ENCODE measurements at regions not wholly inside any gene's neighbourhood (a gene's known extent, or its start where the extent isn't known, plus 50 kb on each side); places are given as distances from the start of the nearest gene placed in this dataset.

DNA sequence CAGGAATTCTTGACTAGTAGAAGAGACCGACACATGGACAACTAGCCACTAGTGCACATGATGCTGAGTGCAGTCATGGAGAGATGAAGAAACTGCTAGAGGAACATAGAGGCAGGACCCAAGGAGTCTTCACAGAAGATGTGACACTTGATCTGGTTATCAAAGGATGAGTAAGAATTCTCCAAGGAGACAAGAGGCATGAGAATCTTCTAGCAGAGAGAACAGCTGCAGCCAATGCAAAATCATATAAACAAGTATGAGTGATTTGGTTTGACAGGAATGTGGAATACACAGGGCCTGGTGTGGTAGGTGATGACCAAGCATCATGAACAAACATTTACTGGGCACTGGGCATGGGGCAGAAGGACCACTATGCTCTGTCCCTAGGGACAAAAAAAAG is 140.9 kb upstream of the CTTNBP2NL start:
- intact Hi-C loops (cut with micrococcal nuclease) = no loop called here
- DNase-seq (no peak), ATAC-seq (no peak)

DNA sequence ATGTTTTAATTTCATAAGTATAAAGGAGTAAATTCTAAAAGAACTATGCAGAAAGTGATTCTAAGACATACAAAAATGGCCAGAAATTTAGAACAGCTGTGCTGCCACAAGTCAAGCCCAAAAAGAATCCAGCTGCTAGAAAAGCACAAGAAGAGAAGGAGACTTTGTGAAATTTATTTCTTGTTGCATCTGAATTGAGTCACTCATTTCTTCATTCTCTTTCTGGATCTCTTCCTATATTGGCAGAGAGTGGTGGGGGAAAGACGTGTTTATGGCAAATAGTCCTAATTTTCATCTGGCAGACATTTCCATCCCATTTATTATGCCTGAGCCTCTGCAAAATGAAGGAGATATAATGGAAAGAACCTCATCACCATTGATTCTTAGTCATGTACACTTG is 139.6 kb upstream of the CTTNBP2NL start:
- intact Hi-C loops (cut with micrococcal nuclease) = no loop called here
- DNase-seq = no peak
- peak; percentile 71 for ATAC-seq

DNA sequence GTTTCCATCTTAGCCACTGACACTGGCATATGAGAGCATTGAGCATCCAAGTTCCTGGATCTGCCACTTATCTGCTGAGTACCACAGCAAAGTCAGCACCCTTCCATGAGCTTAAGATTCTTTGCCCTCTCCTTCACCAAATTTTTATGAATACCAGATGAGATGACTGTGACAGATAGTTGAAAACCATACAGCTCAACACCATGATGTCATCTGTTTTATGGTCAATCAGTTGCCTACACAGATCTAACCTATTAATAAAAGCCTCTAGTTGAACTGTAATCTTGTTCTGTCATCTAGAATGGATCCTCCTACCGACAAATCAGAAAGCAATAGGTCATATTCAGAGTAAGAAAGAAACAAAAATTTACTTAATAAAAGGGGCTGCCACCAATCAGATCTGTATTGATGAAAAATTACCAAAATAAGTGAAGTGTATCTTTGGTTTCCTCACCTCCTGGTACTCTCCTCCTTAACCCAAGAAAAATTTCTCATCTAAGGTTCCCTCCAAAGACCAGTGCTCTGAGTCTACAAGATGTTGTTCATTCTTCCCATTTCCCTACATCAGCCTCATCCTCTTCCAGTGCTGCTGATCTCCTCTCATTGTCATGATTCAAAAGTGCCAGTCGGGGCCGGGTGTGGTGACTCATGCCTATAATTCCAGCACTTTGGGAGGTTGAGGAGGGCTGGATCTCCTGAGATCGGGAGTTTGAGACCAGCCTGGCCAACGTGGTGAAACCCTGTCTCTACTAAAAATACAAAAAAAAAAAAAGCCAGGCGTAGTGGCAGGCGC is 138.8 kb upstream of the CTTNBP2NL start:
- intact Hi-C loops (cut with micrococcal nuclease) = no loop called here
- ATAC-seq = no peak

DNA sequence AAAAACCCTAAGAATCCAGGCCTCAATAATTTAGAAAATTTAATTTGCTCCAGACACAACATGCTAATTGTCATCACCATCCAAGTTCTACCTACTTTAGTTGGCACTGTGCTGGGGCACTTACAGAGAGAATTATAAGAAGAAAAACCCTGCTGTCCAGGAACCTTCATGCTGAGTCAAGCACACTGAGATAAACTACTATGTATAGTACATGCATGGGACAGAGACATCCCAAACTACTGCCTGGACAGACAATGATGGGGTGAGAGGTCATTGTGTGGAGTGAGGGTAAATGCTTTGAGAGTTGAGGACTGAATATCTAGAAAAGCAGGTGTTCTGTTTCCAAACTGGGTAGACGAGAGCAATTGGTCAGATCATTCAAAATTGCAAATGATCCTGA is 135.3 kb upstream of the CTTNBP2NL start:
- DNase-seq = no peak
- no peak for ATAC-seq
- intact Hi-C loops (cut with micrococcal nuclease) = no loop called here

More for the DNA sequence above, 138.8 kb upstream of the CTTNBP2NL start:
- no peak for DNase-seq

DNA sequence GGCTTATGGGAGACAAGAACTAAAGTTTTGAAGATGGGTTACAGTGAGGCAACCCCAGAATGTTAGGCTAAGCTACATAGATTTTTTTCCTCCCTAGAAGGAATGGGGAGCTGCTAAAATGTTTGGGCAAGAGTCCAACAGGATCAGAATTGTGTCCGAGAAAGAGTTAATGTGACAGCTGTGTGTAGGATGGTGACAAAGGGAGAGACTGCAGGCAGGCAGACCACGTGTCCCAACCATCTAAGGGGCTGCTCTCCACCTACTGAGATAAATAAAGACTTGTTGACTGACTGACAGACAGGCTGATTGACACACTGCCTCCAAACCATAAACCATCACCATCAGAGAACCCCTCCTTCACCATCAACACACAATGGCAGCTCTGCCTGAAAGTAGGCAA is 133.7 kb upstream of the CTTNBP2NL start:
- DNase-seq = no peak
- ATAC-seq = no peak
- intact Hi-C loops (cut with micrococcal nuclease) = no loop called here

DNA sequence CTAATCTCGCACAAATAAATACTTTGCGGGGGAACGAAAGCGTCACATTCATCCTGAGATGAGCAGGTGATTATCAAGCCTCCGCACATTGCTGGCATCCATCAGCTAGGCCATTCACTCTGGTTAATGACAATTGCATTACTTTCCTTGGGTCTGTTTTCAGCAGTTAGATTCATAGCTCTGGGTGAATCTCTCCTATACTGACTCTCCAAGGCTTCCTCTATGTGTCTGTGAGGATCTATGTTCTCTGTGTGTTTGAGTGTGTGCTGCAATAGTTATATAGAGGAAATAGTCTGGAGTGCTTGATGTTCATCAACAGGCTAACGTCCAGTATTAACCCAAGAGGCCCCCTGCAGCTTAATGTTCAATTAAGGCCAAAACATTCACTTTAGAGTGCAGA is 133.0 kb upstream of the CTTNBP2NL start:
- intact Hi-C loops (cut with micrococcal nuclease) = no loop called here
- ATAC-seq (no peak), DNase-seq (no peak)

DNA sequence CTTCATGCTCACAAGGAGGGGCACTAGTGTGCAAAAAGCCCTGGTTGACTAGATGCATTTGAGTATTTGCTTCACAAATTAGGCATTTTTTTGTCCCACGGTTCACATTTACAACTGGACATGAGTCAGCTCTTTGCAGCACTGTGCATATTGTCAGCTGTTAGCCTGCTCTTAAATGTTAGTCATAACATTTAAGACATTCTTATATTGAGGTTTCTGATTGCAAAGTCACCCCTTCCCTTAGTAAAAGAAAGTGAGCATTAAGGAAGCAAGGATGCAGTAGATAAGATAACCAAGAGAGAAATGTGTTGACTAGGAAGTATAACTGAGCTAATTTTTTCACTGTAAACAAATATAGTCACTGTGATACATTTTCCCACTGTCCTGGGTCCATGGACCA is 132.6 kb upstream of the CTTNBP2NL start:
- intact Hi-C loops (cut with micrococcal nuclease) = no loop called here
- ATAC-seq (no peak), DNase-seq (no peak)

DNA sequence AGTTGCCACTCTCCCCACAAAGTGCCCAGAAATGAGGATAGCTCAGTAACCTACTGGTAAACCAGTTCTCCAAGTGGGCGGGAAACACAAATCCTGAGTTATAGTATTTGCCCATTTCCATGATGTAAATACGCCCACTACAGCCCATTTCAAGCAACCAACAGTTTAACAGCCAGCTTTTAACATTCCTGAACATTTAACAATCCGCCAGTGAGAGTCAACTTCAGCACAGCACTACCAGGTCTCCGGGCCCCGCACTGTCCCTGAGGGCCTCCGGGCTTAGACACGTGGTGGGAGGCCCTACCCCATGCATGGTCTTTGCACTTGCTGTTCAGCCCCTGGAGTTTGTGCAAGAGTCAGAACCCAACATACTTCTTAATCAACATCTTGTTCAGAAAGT is 132.0 kb upstream of the CTTNBP2NL start:
- DNase-seq = no peak
- ATAC-seq = peak; percentile 42
- intact Hi-C loops (cut with micrococcal nuclease) = no loop called here

DNA sequence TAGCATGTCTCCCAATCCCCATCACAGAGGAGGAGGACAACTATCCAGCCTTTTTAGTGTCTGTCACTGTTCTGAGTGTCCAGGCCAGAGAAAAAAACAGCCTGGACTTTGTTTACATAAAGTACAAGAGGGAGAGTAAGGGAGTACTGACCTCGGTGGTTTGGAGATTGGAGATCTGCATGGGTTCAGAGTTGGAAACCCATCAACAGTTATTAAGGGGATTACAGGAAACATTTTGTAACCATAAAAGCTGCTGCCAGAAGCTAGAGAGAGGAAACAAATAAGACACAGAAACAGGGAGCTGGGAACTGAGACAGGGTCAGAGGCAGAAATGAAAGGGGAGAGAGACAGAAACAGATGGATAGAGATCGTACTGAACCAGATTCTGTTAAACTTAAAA is 131.5 kb upstream of the CTTNBP2NL start:
- ATAC-seq (peak; percentile 73), DNase-seq (no peak)
- intact Hi-C loops (cut with micrococcal nuclease) = no loop called here

DNA sequence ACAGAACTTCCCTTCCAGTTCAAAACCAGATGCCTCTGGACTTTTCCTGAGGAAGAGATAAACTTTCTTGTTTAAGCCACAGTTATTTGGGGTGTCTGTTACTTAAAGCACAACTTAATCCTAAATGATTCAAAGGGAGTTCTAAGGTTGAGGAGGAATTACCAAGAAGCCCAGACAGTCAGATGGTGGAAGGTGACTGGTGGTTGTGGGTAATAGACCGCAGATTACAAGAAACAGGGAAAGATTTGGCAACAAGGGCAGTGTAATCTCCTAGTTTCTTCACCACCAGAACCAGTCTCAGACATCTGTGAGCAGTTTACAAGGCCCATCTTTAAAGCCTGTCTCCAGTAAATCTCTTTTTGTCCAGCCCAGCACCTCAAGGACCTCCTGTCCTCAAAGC is 130.1 kb upstream of the CTTNBP2NL start:
- intact Hi-C loops (cut with micrococcal nuclease) = no loop called here
- ATAC-seq (no peak), DNase-seq (no peak)

DNA sequence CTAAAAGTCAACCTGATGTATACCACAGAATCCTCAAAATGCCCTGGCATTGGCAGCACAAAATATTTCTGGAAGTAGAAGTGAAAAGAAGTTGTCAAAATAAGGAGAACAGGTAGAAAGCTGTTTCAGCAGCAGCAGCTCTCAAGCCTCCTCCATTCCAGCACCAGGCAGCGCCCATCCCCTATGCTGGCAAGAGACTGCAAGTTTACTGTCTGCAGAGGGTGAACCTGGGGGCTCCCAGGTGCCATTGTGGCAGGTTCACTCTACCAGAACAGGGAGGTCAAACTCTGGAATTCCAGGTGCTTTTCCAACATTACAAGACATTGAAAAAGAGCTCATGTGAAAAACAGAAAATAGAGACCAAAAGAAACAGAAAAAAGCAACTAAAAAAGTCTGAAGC is 128.8 kb upstream of the CTTNBP2NL start:
- ATAC-seq (no peak), DNase-seq (no peak)
- intact Hi-C loops (cut with micrococcal nuclease) = no loop called here

DNA sequence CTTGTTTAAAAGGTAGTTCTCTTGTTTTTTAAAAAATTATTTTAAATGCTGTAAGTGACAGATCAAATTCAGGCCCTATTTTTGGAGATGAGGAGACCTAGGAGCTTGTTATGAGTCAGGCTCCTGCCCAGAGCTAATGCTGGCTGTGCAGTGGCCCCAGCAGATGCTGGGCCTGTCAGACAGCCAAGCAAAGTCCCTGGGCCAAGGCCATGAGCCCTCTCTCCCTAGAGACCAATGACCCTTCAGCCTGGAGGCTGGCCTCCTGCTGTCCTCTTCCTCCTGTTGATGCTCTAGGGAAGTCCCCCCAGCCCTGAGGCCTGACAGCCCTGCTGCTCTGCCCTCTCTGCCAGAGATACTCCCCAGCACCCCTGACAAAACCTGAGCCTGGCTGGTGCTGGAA is 128.1 kb upstream of the CTTNBP2NL start:
- peak; percentile 80 for DNase-seq
- intact Hi-C loops (cut with micrococcal nuclease) = no loop called here
- ATAC-seq = peak; percentile 87

DNA sequence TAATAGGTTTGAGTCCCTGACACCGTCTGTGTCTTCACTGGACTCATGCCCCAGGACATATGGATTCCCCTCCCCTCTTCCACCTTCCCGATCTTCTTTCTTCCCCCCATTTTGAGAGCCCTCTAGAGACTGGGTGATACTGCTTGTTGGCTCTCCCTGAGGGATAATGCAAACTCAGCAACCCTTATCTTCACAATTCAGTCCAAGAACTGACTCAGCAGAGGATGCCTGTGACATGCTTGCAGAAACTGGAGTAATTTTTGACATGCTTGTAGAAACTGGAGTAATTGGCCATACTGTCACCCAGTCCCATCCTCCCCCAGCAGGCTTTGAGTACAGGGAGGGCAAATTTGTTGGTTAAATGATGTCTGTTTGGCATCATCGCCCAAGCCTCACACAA is 127.6 kb upstream of the CTTNBP2NL start:
- DNase-seq (no peak), ATAC-seq (peak; percentile 40)
- intact Hi-C loops (cut with micrococcal nuclease) = no loop called here

DNA sequence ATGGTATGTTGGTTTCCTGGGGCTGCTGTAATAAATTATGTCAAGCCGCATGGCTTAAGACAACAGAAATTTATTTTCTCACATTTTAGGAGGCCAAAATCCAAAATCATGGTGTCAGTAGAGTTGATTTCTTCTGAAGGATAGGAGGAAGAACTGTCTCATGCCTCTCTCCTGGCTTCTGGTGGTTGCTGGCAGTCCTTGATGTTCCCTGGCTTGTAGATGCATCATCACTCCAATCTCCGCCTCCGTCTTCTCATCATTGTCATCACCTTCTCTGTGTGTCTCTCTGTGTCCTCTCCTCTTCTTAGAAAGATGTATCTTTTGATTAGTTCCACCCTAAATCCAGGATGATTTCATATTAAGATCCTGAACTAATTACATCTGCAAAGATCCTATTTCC is 124.7 kb upstream of the CTTNBP2NL start:
- no peak for DNase-seq
- ATAC-seq = no peak
- intact Hi-C loops (cut with micrococcal nuclease) = no loop called here

DNA sequence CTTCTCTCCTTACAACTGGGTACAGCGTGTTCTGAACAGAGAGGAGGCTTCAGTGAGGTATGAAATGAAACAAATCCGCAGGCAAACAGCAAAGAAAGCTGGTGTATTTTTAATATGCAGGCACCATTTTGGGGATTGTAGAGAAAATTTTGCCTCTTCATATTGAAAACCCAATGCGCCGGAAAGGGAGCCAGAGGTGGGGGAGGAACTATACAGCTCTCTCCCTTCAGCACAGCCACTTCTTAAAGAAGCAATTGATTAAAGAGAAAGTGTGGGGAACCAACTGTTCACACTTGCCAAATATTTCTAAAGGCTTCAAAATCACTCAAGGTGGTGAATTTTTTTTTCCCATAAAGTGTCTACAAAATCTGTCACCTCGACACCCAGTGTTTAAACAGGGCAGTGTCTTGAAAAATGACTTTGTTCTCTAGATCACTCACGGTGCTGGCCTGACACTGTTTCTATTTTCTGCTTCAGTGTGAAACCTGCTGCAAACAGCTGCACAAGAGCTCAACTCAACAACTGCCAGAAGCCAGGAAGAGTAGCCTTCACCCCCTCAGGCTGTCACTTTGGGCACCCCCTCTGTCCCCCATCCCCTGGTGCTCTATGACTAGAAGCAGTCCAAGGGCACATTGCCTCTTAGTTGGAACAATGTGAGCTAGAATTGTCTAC is 123.8 kb upstream of the CTTNBP2NL start:
- intact Hi-C loops (cut with micrococcal nuclease) = no loop called here
- no peak for ATAC-seq
- DNase-seq = no peak

DNA sequence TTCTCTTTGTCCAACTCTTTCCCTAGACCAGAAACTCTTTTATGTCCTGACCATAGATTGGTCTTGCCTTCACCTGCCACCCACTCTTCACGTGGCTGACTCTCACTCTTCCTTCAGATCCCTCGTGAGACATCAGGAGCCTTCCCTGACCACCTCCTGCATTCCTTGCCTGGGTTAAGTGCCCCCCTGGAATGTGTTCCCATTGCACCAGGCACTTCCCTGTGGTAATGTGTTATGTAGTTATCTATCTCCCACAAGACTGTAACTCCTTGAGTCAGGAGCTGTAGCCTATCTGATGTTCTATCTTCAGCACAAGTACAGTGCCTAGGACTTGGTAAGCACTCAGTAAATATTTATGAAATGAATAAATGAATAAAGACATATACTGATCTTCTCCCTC is 111.2 kb upstream of the CTTNBP2NL start:
- ATAC-seq (no peak), DNase-seq (no peak)
- intact Hi-C loops (cut with micrococcal nuclease) = no loop called here

DNA sequence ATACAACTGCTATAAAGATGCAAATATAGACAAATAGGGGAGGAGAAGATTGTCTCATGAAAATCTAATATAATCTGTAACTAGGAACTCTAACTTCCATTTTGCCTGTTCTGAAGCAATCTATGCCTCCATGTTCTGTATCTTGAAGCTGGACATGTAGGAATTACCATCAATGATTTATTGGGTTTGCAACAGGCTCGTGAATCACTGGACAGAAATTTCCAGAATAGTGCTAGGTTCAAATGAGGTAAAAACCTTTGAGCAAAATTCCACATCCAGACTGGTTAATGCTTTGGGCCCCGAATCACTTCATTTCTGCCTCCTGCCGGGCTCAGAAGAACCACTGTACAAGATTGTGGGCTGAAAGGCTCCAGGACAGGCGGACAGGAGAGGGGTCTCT is 110.7 kb upstream of the CTTNBP2NL start:
- DNase-seq = no peak
- no peak for ATAC-seq
- intact Hi-C loops (cut with micrococcal nuclease) = no loop called here

DNA sequence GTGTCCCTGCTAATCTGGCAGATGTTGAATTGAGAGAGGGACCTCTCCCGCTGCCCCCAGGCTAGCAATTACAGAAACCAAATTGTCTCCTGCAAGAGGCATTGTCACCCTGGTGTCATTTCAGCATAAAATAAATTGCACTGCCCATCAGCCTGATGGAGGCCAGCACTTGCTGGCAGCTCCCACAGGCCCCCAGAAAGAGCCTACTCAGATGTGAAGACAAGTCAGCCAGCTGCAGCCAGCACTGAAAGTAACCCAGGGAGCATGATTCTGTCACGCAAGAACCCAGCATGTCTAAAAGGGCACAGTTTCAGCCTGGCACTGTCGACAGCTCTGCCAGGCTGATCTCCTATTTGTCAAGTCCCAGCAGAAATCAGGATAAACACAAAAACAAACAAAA is 110.3 kb upstream of the CTTNBP2NL start:
- ATAC-seq = no peak
- intact Hi-C loops (cut with micrococcal nuclease) = no loop called here
- DNase-seq = no peak

DNA sequence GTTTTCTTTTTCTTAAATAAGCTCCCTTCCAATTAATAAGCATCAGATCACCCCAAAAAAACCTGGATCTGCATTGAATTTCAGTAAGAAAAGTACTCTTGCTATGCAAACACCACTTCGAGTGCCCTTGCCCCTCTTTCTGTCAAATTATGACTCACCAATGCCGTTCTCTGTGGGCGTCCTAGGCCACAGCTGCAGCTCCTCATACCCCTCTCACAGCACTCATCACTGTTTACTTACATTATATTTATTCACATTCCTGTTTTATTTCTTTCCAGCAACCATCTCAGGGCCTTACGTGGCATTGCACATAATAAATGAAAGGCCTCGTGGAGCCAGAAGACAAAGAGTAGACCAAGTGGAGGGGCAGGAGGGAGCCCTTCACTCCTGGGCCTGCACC is 99.1 kb upstream of the CTTNBP2NL start:
- intact Hi-C loops (cut with micrococcal nuclease) = no loop called here
- DNase-seq (no peak), ATAC-seq (no peak)

DNA sequence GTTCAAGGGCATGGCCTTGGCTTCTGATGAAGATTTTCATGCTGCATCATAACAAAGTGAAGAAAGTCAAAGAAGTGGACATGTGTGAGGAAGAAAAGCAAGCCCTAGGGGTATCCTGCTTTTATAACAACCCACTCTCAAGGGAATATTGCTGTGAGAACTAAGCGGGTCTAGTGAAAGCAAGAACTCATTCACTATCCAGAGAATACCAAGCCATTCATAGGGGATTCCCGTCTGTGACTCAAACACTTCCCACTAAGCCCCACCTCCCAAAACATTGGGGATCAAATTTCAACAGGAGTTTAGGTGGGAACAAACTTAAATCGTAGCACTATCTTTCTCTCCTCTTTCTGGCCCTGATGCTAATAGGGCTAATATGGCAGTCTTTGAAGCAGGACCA is 98.5 kb upstream of the CTTNBP2NL start:
- intact Hi-C loops (cut with micrococcal nuclease) = no loop called here
- no peak for ATAC-seq
- DNase-seq = no peak

DNA sequence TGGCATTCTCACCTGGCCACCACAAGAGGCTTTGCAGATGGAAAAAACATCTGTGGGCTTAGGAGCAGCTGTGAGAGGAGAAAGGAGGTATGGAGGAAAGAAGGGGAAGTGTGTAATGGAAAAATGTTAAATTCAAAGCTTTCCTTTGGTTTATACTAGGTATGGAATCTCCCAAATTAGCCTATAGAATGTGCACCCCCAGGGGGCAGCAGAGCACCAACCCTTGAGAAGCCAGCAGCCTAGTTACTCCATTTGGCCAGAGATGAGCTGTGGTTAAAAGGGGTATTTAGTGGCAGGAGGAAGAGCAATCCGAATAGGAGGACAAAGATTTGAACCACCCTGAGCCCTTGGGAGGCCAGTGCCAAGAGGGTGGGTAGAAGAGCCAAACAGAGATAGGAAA is 97.5 kb upstream of the CTTNBP2NL start:
- DNase-seq = peak; percentile 50
- intact Hi-C loops (cut with micrococcal nuclease) = no loop called here
- no peak for ATAC-seq
